ENCODE measurements at regions not wholly inside any gene's neighbourhood (a gene's known extent, or its start where the extent isn't known, plus 50 kb on each side); places are given as distances from the start of the nearest gene placed in this dataset.
"Not testable (repeated sequence)": the region's sequence is repeated elsewhere in the genome, so short reads cannot be mapped to it uniquely, and the experiment has no call there.

DNA sequence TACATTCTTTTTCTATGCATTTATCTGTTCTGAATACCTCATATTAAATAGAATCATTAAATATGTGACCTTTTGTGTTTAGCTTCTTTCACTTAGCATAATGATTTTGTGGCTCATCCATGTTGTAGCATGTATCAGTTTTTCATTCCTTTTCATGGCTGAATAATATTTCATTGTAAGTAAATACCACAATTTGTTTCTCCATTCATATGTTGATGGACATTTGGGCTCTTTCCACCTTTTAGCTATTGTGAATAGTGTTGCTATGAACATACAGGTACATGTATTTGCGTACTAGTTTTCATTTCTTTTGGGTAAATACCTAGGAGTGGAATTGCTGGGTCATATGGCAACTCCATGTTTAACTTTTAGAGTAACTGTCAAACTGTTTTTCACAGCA is 85.1 kb downstream of the GNL3L start:
- FAIRE-seq (no peak), DNase-seq (ENCODE audit: insufficient read length) (no peak)
- TF ChIP-seq POLR2A (IDR thresholded peaks at IDR 0.05; ENCODE audit: low read depth, low read length) (no peak), TAF1 (IDR thresholded peaks at IDR 0.05; ENCODE audit: borderline replicate concordance, low read depth, low read length) (no peak), POLR2AphosphoS5 (IDR thresholded peaks at IDR 0.05; ENCODE audit: low read depth, low read length) (no peak)

DNA sequence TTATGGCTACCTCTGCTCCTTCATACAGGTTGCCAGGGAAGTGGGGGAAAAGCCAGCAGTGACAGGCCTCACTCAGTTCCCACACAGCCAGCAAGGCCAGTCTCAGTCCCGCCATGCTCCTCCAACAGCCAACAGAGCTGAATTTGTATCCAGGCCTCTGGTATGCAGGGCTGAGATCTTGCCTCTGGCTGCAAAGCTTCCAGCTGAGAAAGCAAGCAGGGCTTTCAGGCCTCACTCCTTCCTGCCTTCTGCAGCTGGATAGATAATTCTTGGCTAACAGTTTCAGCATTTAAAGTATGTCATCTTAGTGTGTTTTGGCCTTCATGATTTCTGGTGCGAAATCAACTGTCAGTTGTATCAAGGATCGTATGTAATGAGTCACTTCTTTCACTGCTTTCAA is 103.6 kb downstream of the GNL3L start:
- DNase-seq (ENCODE audit: insufficient read length) (no peak), FAIRE-seq (no peak)
- TF ChIP-seq POLR2A (IDR thresholded peaks at IDR 0.05; ENCODE audit: low read depth, low read length) (no peak), POLR2AphosphoS5 (IDR thresholded peaks at IDR 0.05; ENCODE audit: low read depth, low read length) (no peak), TAF1 (IDR thresholded peaks at IDR 0.05; ENCODE audit: borderline replicate concordance, low read depth, low read length) (no peak)

DNA sequence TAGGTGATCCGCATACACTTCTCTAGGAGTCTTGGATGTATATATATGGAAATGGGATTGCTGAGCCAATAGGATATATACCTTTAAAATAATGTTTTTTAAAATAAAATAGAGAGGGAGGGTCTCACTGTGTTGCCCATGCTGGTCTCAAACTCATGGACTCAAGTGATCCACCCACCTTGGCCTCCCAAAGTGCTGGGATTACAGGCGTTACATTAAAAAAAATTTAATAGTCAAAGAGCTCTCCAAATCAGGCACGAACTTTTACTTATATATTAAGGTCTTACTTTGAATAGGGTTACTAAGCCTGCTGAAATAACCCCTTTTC is 109.0 kb downstream of the GNL3L start:
- DNase-seq (ENCODE audit: insufficient read length) (no peak), FAIRE-seq (no peak)
- no peak for TF ChIP-seq TAF1 (IDR thresholded peaks at IDR 0.05; ENCODE audit: borderline replicate concordance, low read depth, low read length)

DNA sequence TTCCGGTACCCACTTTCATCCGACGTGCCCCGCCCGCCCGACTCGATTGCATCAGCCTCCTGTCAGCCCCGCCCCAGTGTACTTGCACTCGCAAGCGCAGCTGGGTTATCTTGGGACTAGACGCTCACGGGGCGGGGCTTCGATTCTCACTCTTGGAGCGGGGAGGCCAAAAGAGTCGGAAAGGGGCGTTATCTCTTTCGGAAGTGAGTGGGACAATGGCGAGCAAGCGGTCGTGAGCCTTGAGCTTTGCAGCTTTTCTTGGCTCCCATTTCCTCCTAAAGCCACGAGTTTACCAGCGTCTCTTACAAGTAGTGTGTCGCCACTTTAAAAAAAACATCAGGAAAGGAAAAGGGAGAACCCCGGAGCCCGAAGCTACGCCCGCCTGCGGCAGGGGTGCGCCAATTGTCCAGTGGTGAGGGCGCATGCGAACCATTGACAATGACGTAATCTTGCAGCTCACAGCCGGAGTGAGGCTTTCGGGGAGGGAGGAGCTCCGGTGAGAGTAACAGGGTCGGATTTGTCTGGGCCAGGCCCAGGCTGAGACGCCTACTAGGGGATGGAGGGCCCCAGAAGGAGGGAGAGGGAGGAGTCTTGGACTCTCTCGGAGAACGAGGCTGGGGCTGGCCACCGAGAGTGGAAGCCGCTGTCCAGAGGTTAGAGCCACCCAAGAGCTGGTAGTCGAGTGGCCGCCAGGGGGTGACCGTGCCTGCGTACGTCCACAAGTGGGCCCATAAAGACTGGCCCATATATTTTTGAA is 109.5 kb downstream of the GNL3L start:
- peak; percentile 42; the same call in 1 of the 2 replicates for TF ChIP-seq POLR2A (IDR thresholded peaks at IDR 0.05; ENCODE audit: low read depth, low read length)
- TF ChIP-seq POLR2AphosphoS5 (IDR thresholded peaks at IDR 0.05; ENCODE audit: low read depth, low read length), result peak; percentile 64; the same call in 1 of the 2 replicates
- 0 out of 2 replicates have a peak, but pooled peaks have one; percentile 36 for TF ChIP-seq TAF1 (IDR thresholded peaks at IDR 0.05; ENCODE audit: borderline replicate concordance, low read depth, low read length)
- DNase-seq (ENCODE audit: insufficient read length), result peak; percentile 53
- peak; percentile 92 for FAIRE-seq

DNA sequence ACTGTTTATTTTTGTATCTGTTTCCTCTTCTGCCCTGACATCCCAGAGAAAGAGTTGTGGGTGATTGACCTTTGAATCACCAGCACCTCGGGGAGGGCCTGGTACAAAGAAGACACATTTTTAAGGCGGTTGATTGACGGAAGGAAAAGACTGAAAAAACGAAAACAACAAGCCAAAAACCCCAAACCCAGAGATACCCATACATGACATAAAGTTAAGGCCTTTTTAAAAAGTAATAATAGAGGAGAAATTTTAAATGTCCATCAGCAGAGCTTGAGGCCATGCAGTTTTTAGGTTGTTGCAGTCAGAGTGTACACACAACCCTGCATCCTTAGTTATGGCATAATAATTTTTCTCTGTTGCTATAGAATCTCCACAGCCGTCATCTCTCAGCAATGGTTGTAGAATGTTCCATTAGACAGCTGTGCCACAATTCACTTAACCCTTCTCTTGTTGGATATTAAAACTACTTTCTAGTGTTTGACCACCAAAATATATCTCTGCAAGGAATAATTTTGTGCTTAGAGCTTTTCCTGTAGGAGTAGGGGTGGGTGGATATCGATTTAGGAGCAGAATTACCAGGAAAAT is 110.2 kb downstream of the GNL3L start:
- DNase-seq (ENCODE audit: insufficient read length) (no peak), FAIRE-seq (peak; percentile 53)
- TF ChIP-seq POLR2A (IDR thresholded peaks at IDR 0.05; ENCODE audit: low read depth, low read length) (no peak), TAF1 (IDR thresholded peaks at IDR 0.05; ENCODE audit: borderline replicate concordance, low read depth, low read length) (no peak), POLR2AphosphoS5 (IDR thresholded peaks at IDR 0.05; ENCODE audit: low read depth, low read length) (no peak)

DNA sequence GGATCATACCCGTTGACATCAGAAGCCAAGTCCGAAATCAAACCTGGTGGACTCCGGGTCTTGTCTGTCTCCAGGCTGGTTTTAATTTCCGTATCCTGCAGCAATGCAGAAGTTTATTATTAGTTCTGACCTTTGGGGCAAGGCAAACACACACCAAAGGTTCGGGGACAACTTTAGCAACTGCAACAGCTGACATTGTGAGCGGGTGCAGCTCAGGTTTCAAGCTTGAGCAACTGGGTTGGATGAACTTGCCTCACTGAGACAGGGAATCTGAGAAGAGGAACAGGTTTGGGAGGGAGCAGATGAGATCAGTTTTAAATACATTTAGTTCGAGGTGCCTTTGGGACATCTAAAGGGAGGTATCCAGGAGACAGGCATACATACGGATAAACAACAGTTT is 110.7 kb downstream of the GNL3L start:
- FAIRE-seq, result no peak
- TF ChIP-seq TAF1 (IDR thresholded peaks at IDR 0.05; ENCODE audit: borderline replicate concordance, low read depth, low read length), result no peak
- TF ChIP-seq POLR2AphosphoS5 (IDR thresholded peaks at IDR 0.05; ENCODE audit: low read depth, low read length), result no peak
- TF ChIP-seq POLR2A (IDR thresholded peaks at IDR 0.05; ENCODE audit: low read depth, low read length), result no peak
- no peak for DNase-seq (ENCODE audit: insufficient read length)

DNA sequence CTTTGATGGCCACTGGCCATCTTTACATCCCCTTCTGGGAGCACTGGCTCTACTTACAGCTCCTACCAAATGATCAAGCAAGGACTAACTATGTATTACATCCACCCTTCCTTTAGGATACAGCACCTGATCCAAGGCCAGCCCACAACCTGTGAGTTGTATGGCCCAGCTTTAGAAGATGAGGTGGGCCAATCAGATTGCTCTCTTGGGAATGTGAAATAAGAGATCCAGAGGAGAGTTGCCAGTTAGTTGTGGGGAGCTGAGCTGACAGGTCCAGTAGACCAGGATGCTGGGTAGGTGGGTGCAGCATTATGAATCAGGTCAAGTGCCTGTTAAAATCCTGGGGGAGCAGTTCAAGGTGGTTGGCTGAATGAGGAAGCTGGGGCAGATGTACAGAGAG is 111.5 kb downstream of the GNL3L start:
- no peak for FAIRE-seq
- no peak for TF ChIP-seq POLR2A (IDR thresholded peaks at IDR 0.05; ENCODE audit: low read depth, low read length)
- no peak for TF ChIP-seq TAF1 (IDR thresholded peaks at IDR 0.05; ENCODE audit: borderline replicate concordance, low read depth, low read length)
- TF ChIP-seq POLR2AphosphoS5 (IDR thresholded peaks at IDR 0.05; ENCODE audit: low read depth, low read length), result no peak
- DNase-seq (ENCODE audit: insufficient read length), result no peak

DNA sequence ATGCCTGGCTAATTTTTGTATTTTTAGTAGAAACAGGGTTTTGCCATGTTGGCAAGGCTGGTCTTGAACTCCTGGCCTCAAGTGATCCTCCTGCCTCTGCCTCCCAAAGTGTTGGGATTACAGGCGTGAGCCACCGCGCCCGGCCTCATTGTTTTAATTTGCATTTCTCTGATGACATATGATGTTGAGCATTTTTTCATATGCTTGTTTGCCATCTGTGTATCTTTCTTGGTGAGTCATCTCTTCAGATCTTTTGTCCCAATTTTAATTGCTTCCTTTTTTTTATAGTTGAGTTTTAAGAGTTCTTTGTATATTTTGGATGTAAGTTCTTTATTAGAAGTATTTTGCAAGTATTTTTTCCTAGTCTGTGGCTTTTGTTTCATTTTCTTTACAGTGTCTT is 117.6 kb downstream of the GNL3L start:
- not testable (repeated sequence) for DNase-seq (ENCODE audit: insufficient read length); FAIRE-seq

DNA sequence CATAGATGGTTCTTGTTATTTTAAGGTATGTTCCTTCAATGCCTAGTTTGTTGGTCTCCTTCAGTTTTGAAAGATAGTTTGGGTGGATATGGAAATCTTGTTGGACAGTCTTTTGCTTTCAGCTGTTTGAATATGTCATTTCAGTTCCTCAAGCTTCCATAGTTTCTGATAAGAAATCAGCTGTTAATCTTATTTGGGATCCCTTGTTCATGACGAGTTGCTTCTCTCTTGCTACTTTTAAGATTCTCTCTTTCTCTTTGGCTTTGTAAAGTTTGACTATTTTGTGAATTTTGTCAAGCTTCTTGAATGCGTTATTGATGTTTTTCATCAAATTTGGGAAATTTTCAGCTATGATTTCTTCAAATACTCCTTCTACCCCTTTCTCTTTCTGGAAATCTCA is 129.5 kb downstream of the GNL3L start:
- DNase-seq (ENCODE audit: insufficient read length) (no peak), FAIRE-seq (no peak)
- TF ChIP-seq POLR2AphosphoS5 (IDR thresholded peaks at IDR 0.05; ENCODE audit: low read depth, low read length) (no peak), POLR2A (IDR thresholded peaks at IDR 0.05; ENCODE audit: low read depth, low read length) (no peak), TAF1 (IDR thresholded peaks at IDR 0.05; ENCODE audit: borderline replicate concordance, low read depth, low read length) (no peak)

DNA sequence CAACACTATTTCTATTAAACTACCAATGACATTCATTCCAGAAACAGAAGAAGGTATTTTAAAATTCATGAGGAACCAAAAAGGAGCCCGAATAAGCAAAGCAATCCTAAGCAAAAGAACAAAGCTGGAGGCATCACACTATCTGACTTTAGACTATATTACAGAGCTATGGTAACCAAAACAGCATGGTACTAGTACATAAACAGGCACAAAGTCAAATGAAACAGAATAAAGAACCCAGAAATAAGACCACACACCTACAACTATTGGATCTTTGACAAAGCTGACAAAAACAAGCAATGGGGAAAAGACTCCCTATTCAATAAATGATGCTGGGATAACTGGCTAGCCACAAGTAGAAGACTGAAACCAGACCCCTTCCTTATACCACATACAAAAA is 122.3 kb downstream of the ITIH6 start:
- TF ChIP-seq POLR2A (IDR thresholded peaks at IDR 0.05; ENCODE audit: low read depth, low read length), result no peak
- TF ChIP-seq POLR2AphosphoS5 (IDR thresholded peaks at IDR 0.05; ENCODE audit: low read depth, low read length), result no peak
- no peak for TF ChIP-seq TAF1 (IDR thresholded peaks at IDR 0.05; ENCODE audit: borderline replicate concordance, low read depth, low read length)
- DNase-seq (ENCODE audit: insufficient read length) (no peak), FAIRE-seq (no peak)

DNA sequence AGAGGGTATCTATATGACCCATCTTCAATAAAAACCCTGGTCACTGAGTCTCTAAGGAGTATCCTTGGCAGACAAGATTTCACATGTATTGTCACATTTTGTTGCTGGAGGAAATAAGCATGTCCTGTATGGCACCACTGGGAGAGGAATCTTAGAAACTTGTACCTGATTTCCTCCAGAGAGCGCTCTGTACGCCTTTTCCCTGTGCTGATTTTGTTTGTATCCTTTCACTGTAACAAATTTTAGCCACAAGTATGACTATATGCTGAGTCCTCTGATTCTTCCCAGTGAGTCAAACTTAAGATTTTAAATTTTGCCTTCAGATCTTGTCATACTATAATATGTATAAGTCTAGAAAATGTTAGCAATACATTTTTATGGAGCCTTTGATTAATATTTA is 102.8 kb downstream of the ITIH6 start:
- no peak for DNase-seq (ENCODE audit: insufficient read length)
- no peak for FAIRE-seq
- TF ChIP-seq TAF1 (IDR thresholded peaks at IDR 0.05; ENCODE audit: borderline replicate concordance, low read depth, low read length), result no peak
- TF ChIP-seq POLR2AphosphoS5 (IDR thresholded peaks at IDR 0.05; ENCODE audit: low read depth, low read length), result no peak
- TF ChIP-seq POLR2A (IDR thresholded peaks at IDR 0.05; ENCODE audit: low read depth, low read length), result no peak

DNA sequence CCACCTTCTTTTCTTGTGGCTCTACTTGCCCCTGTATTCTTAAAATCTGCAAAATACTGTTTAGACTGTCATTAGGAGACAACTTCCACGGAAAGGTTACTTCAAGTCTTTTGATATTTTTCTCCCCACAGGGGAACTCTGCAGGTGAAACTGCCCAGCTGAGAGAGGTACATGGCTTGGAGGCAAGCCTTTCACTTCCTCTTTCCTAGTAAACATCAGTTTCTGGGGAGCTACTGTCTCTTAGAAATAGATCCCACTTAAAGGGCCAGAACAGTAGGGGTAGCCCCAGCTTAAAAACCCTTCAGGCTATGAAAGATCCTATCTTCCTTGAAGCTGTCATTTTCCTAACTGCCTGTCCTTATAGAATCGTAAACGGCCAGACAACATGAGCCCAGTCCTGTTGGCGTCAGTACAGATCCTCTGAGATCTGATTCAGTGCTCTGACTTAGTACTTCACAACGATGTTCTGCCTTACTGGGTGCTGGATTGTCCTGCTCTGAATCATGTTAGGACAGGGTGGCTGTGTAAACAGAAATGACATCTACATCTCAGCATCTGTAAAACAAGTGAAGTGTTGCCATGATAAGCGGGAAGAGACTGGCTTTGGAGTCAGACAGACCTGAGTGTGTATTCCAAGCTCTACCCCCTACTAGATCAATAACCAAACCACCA is 102.1 kb downstream of the ITIH6 start:
- DNase-seq (ENCODE audit: insufficient read length) (peak; percentile 23), FAIRE-seq (no peak)
- no peak for TF ChIP-seq POLR2AphosphoS5 (IDR thresholded peaks at IDR 0.05; ENCODE audit: low read depth, low read length)
- no peak for TF ChIP-seq TAF1 (IDR thresholded peaks at IDR 0.05; ENCODE audit: borderline replicate concordance, low read depth, low read length)
- no peak for TF ChIP-seq POLR2A (IDR thresholded peaks at IDR 0.05; ENCODE audit: low read depth, low read length)
